H9 (cell line): ENCODE measurements at regions not wholly inside any gene's neighbourhood (a gene's known extent, or its start where the extent isn't known, plus 50 kb on each side); places are given as distances from the start of the nearest gene placed in this dataset.

Experiments used
- DNase-seq: peaks from one replicate; pipeline ENCODE4 v3.0.0-alpha.2; 2017
- H2AFZ ChIP-seq: one replicate; pipeline ENCODE4 v1.6.1; 2013; ENCODE audit warnings: mild to moderate bottlenecking, low read length, control low read depth, moderate library complexity
- H2AK5ac ChIP-seq: 2 replicates; pipeline ENCODE4 v1.6.1; 2013; ENCODE audit warnings: low read length, control low read depth, mixed read lengths; ENCODE audit not compliant: insufficient read length
- H2BK120ac ChIP-seq: one replicate; pipeline ENCODE4 v1.6.1; 2013; ENCODE audit warnings: low read depth, mild to moderate bottlenecking, low read length, control low read depth, inconsistent platforms; ENCODE audit not compliant: poor library complexity, severe bottlenecking
- H2BK12ac ChIP-seq: 2 replicates; pipeline ENCODE4 v1.6.1; 2013; ENCODE audit warnings: low read length, control low read depth, mixed read lengths, low read depth; ENCODE audit not compliant: insufficient read length
- H2BK15ac ChIP-seq: 2 replicates; pipeline ENCODE4 v1.6.1; 2013; ENCODE audit warnings: low read depth, low read length, control low read depth
- H2BK20ac ChIP-seq: one replicate; pipeline ENCODE4 v1.6.1; 2013; ENCODE audit warnings: low read depth, mild to moderate bottlenecking, low read length, control low read depth, inconsistent platforms; ENCODE audit not compliant: poor library complexity, severe bottlenecking
- H2BK5ac ChIP-seq: 2 replicates; pipeline ENCODE4 v1.6.1; 2013; ENCODE audit warnings: low read length, control low read depth, mixed read lengths; ENCODE audit not compliant: insufficient read length
- H3K14ac ChIP-seq: 2 replicates; pipeline ENCODE4 v1.6.1; 2013; ENCODE audit warnings: low read length, control low read depth; ENCODE audit not compliant: insufficient read depth
- H3K18ac ChIP-seq: 2 replicates; pipeline ENCODE4 v1.6.1; 2013; ENCODE audit warnings: low read depth, mild to moderate bottlenecking, mixed read lengths, low read length, control low read depth; ENCODE audit not compliant: insufficient read length
- H3K23ac ChIP-seq: 2 replicates; pipeline ENCODE4 v1.6.1; 2013; ENCODE audit warnings: low read length, control low read depth, mixed read lengths, low read depth; ENCODE audit not compliant: insufficient read length
- H3K23me2 ChIP-seq: 2 replicates; pipeline ENCODE4 v1.6.1; 2013; ENCODE audit warnings: low read depth, mild to moderate bottlenecking, mixed read lengths, low read length, control low read depth; ENCODE audit not compliant: insufficient read length, poor library complexity, severe bottlenecking
- H3K27ac ChIP-seq: 2 replicates; pipeline ENCODE4 v1.5.1; 2013; ENCODE audit warnings: low read length, control low read depth, mixed read lengths, low read depth; ENCODE audit not compliant: insufficient read length
- H3K27me3 ChIP-seq: 2 replicates; pipeline ENCODE4 v1.6.1; 2013; ENCODE audit warnings: low read length, control low read depth, inconsistent platforms; ENCODE audit not compliant: insufficient read depth
- H3K4ac ChIP-seq: 2 replicates; pipeline ENCODE4 v1.6.1; 2013; ENCODE audit warnings: low read depth, mild to moderate bottlenecking, control low read depth, inconsistent platforms, low read length, moderate library complexity
- H3K4me1 ChIP-seq: 2 replicates; pipeline ENCODE4 v1.6.1; 2013; ENCODE audit warnings: low read length, control low read depth, inconsistent platforms; ENCODE audit not compliant: insufficient read depth
- H3K4me2 ChIP-seq: 2 replicates; pipeline ENCODE4 v1.6.1; 2013; ENCODE audit warnings: low read length, control low read depth, mixed read lengths; ENCODE audit not compliant: insufficient read length, insufficient read depth
- H3K56ac ChIP-seq: 2 replicates; pipeline ENCODE4 v1.6.1; 2013; ENCODE audit warnings: low read depth, mild to moderate bottlenecking, mixed read lengths, low read length, control low read depth; ENCODE audit not compliant: insufficient read length
- H3K79me1 ChIP-seq: 2 replicates; pipeline ENCODE4 v1.6.1; 2013; ENCODE audit warnings: low read depth, mild to moderate bottlenecking, moderate library complexity, low read length, control low read depth, inconsistent platforms; ENCODE audit not compliant: insufficient read depth, poor library complexity, severe bottlenecking
- H3K79me2 ChIP-seq: 2 replicates; pipeline ENCODE4 v1.6.1; 2013; ENCODE audit warnings: low read length, control low read depth, inconsistent platforms; ENCODE audit not compliant: insufficient read depth
- H3K9ac ChIP-seq: 2 replicates; pipeline ENCODE4 v1.6.1; 2013; ENCODE audit warnings: low read length, control low read depth, mixed read lengths; ENCODE audit not compliant: insufficient read length; ENCODE audit errors: extremely low read depth
- H3K9me3 ChIP-seq: one replicate; pipeline ENCODE4 v1.6.1; 2013; ENCODE audit warnings: low read depth, low read length, inconsistent platforms; ENCODE audit not compliant: control insufficient read depth
- H3T11ph ChIP-seq: one replicate; pipeline ENCODE4 v1.6.1; 2013; ENCODE audit warnings: mild to moderate bottlenecking, low read length, control low read depth, inconsistent platforms
- H4K20me1 ChIP-seq: one replicate; pipeline ENCODE4 v1.6.1; 2013; ENCODE audit not compliant: control insufficient read depth, insufficient read length, insufficient read depth
- H4K5ac ChIP-seq: 2 replicates; pipeline ENCODE4 v1.6.1; 2013; ENCODE audit warnings: low read depth, mild to moderate bottlenecking, mixed read lengths, low read length, control low read depth; ENCODE audit not compliant: insufficient read length
- H4K8ac ChIP-seq: replicated peaks from 2 replicates; pipeline ENCODE4 v1.6.1; 2013; ENCODE audit warnings: low read length, control low read depth, mixed read lengths, low read depth; ENCODE audit not compliant: insufficient read length
- H4K91ac ChIP-seq: 2 replicates; pipeline ENCODE4 v1.6.1; 2013; ENCODE audit warnings: low read depth, mild to moderate bottlenecking, moderate library complexity, mixed read lengths, low read length, control low read depth; ENCODE audit not compliant: insufficient read length
- H3K27ac Mint-ChIP-seq, 3 experiments: 2 replicates in 2 of 3; 3 replicates in 1 of 3; pipeline ENCODE4 v1.8.0; 2020 to 2021; ENCODE audit warnings: mixed read lengths in 3 of 3, mild to moderate bottlenecking in 1 of 3, moderate library complexity in 1 of 3
- H3K27me3 Mint-ChIP-seq: 2 replicates; pipeline ENCODE4 v1.8.0; 2021; ENCODE audit warnings: low read depth, mild to moderate bottlenecking, moderate library complexity, mixed read lengths
- H3K36me3 Mint-ChIP-seq, 3 experiments: 2 replicates in 2 of 3; 3 replicates in 1 of 3; pipeline ENCODE4 v1.8.0; 2020 to 2021; ENCODE audit warnings: low read depth in 3 of 3, mixed read lengths in 3 of 3; ENCODE audit not compliant: insufficient read depth in 1 of 3
- H3K4me1 Mint-ChIP-seq, 2 experiments: 2 replicates each; pipeline ENCODE4 v1.8.0; 2020; ENCODE audit warnings: mixed read lengths in 2 of 2
- H3K4me3 Mint-ChIP-seq, 2 experiments: 2 replicates in 1 of 2; 3 replicates in 1 of 2; pipeline ENCODE4 v1.8.0; 2020 to 2021; ENCODE audit warnings: mild to moderate bottlenecking in 2 of 2, mixed read lengths in 2 of 2, moderate library complexity in 1 of 2
- H3K9me3 Mint-ChIP-seq, 2 experiments: 2 replicates in 1 of 2; 3 replicates in 1 of 2; pipeline ENCODE4 v1.8.0; 2020; ENCODE audit warnings: mild to moderate bottlenecking in 2 of 2, mixed read lengths in 2 of 2, moderate library complexity in 1 of 2
- CTCF ChIP-seq: fragments of 200-600 bp; sonication (generic); conservative IDR thresholded peaks from 3 replicates; pipeline ENCODE4 v1.8.0; 2021; ENCODE audit warnings: antibody characterized with exemption, mild to moderate bottlenecking
- WGBS: extraction: QIAGEN DNeasy Blood & Tissue Kit; methylation state at CpG from one replicate; pipeline ENCODE4 v1.1.7; 2013; ENCODE audit warnings: missing lambda C conversion rate, low lambda C conversion rate, mixed read lengths; ENCODE audit not compliant: insufficient read length; ENCODE audit errors: extremely low coverage; 5-methylcytosine and 5-hydroxymethylcytosine counted together

DNA sequence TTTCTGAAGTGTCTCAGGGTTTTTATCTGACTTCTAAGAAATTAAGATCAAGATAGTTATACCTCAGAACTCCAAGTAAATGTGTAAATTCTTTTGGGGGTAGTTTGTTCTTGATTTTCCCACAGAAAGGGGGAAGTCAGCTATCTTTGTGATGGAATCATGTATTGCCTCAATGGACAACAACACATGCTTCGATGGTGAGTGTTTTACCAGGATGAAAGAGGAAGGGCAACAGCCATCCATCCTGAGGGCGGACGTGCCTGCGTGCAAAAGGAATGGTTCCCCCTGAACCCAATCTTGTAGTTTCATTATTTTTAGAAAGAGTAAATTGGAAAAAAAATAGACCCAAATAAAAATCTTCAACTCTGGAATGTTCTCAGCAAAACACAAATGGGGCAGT is 67.2 kb upstream of the ZPBP start:
- Histone ChIP-seq H4K91ac (no peak overlapping the region), H3K9ac (no peak overlapping the region), H2BK15ac (no peak overlapping the region), H3K14ac (no peak overlapping the region), H3K79me2 (no peaks in the 10 kb centered on the region), H3T11ph (no peak overlapping the region), H3K27ac (no peak overlapping the region), H3K79me1 (no peaks in the 10 kb centered on the region), H3K27me3 (no peaks in the 10 kb centered on the region; the same call in 1 of the 2 replicates), H3K56ac (no peak overlapping the region), H4K20me1 (no peaks in the 10 kb centered on the region), H3K23ac (no peak overlapping the region), H3K4me1 (no peaks in the 10 kb centered on the region), H2BK20ac (no peak overlapping the region), H2AFZ (no peak overlapping the region), H2AK5ac (no peak overlapping the region), H3K9me3 (no peaks in the 10 kb centered on the region), H4K5ac (no peak overlapping the region), H3K23me2 (peaks cover 2% of the 10 kb centered on the region), H3K4me2 (no peak overlapping the region), H3K4ac (no peak overlapping the region), H2BK12ac (no peak overlapping the region), H2BK5ac (no peak overlapping the region), H4K8ac (no peak overlapping the region), H2BK120ac (no peak overlapping the region), H3K18ac (no peak overlapping the region)
- peaks cover 2% of the 10 kb centered on the region; the same call in 1 of the 2 replicates for H3K27me3 Mint-ChIP-seq
- no CpG with 5 or more reads among the region's 4 CpGs for WGBS
- H3K27ac Mint-ChIP-seq = no peak overlapping the region
- DNase-seq = no peak
- H3K36me3 Mint-ChIP-seq = no peaks in the 10 kb centered on the region; a peak in 1 of 7 replicates
- H3K9me3 Mint-ChIP-seq = no peaks in the 10 kb centered on the region
- TF ChIP-seq CTCF = no peak
- no peak overlapping the region for H3K4me3 Mint-ChIP-seq
- H3K4me1 Mint-ChIP-seq = no peaks in the 10 kb centered on the region
